ENCODE measurements at regions not wholly inside any gene's neighbourhood (a gene's known extent, or its start where the extent isn't known, plus 50 kb on each side); places are given as distances from the start of the nearest gene placed in this dataset.

DNA sequence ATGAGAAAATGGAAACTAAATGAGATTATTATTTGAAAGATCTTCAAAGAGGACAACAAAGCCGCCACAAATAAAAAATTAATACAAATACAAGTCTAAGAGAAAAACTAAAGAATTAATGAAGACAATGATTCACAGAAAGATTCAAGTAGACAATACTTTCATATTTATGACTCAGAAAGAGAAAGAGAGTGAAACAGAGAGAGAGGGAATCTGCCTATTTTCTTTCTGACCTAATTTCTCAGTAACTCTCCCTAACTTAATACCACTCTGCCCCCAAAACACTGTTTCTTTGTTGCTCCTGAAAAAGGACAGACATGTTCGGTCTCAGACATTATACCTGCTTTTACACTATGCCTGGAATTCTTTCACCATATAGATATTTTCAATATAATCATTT, 259.1 kb downstream of the SLC6A15 start:
- no peak for TF ChIP-seq POLR2A (IDR thresholded peaks at IDR 0.05)
- TF ChIP-seq, protein P1, sequence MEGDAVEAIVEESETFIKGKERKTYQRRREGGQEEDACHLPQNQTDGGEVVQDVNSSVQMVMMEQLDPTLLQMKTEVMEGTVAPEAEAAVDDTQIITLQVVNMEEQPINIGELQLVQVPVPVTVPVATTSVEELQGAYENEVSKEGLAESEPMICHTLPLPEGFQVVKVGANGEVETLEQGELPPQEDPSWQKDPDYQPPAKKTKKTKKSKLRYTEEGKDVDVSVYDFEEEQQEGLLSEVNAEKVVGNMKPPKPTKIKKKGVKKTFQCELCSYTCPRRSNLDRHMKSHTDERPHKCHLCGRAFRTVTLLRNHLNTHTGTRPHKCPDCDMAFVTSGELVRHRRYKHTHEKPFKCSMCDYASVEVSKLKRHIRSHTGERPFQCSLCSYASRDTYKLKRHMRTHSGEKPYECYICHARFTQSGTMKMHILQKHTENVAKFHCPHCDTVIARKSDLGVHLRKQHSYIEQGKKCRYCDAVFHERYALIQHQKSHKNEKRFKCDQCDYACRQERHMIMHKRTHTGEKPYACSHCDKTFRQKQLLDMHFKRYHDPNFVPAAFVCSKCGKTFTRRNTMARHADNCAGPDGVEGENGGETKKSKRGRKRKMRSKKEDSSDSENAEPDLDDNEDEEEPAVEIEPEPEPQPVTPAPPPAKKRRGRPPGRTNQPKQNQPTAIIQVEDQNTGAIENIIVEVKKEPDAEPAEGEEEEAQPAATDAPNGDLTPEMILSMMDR (IDR thresholded peaks at IDR 0.05), result no peak

Measured in adrenal gland (tissue), 5 donors.